22Rv1 (cell line): ENCODE measurements at regions not wholly inside any gene's neighbourhood (a gene's known extent, or its start where the extent isn't known, plus 50 kb on each side); places are given as distances from the start of the nearest gene placed in this dataset.

Experiments used
- H3K27ac ChIP-seq: fragments of 450-650 bp; 2 replicates; pipeline ENCODE4 v1.5.1; 2017
- CTCF ChIP-seq: fragments of 450-650 bp; IDR thresholded peaks from 2 replicates; pipeline ENCODE4 v1.5.1; 2017; ENCODE audit warnings: mild to moderate bottlenecking
- ZFX ChIP-seq: fragments of 450-650 bp; IDR thresholded peaks from 2 replicates; pipeline ENCODE4 v1.6.1; 2017; ENCODE audit warnings: antibody characterized with exemption, borderline replicate concordance

- TF ChIP-seq ZFX: no peak
- TF ChIP-seq CTCF: no peak
- H3K27ac ChIP-seq: no peak overlapping the region
Measured at GRCh38 chr7:115758025-115758424, 272.5 kb downstream of the TFEC start.

GRCh38 chr7:115754226-115754625 is 276.3 kb downstream of the TFEC start:
- no peak overlapping the region for H3K27ac ChIP-seq
- TF ChIP-seq CTCF (no peak), ZFX (no peak)

GRCh38 chr7:115749924-115750323 is 280.6 kb downstream of the TFEC start:
- H3K27ac ChIP-seq: no peak overlapping the region
- TF ChIP-seq CTCF (no peak), ZFX (no peak)

GRCh38 chr7:115748123-115748738 is 282.3 kb downstream of the TFEC start:
- TF ChIP-seq CTCF (peak; percentile 92), ZFX (no peak)
- H3K27ac ChIP-seq: no peak overlapping the region

GRCh38 chr7:115747174-115747573 is 283.4 kb downstream of the TFEC start:
- H3K27ac ChIP-seq: no peak overlapping the region
- no peak for TF ChIP-seq ZFX

- TF ChIP-seq CTCF (no peak), ZFX (no peak)
Measured at GRCh38 chr7:115740043-115740442, 290.5 kb downstream of the TFEC start.

GRCh38 chr7:115734641-115735040 is 295.9 kb downstream of the TFEC start:
- TF ChIP-seq CTCF (no peak), ZFX (no peak)
- no peak overlapping the region for H3K27ac ChIP-seq

More at GRCh38 chr7:115740043-115740442, 290.5 kb downstream of the TFEC start:
- no peak overlapping the region for H3K27ac ChIP-seq

- H3K27ac ChIP-seq: no peak overlapping the region
- TF ChIP-seq ZFX: no peak
- no peak for TF ChIP-seq CTCF
Measured at GRCh38 chr7:115731796-115732471, 298.6 kb downstream of the TFEC start.
